Sigmoid colon (tissue), 4 donors: ENCODE measurements at regions not wholly inside any gene's neighbourhood (a gene's known extent, or its start where the extent isn't known, plus 50 kb on each side); places are given as distances from the start of the nearest gene placed in this dataset.

Experiments
- EP300 ChIP-seq, 4 donors: sonication (generic); formaldehyde crosslinking; IDR thresholded peaks; one replicate each; pipeline ENCODE4 v1.6.1; 2017; ENCODE audit warnings: antibody characterized with exemption in 4 of 4
- POLR2A ChIP-seq, 2 donors: fragments of 450-650 bp; IDR thresholded peaks; one replicate each; pipeline ENCODE4 v1.6.1; 2016; ENCODE audit warnings: antibody characterized with exemption in 2 of 2, mild to moderate bottlenecking in 2 of 2, moderate library complexity in 2 of 2
- POLR2AphosphoS5 ChIP-seq, 4 donors: sonication (generic); formaldehyde crosslinking; IDR thresholded peaks; one replicate each; pipeline ENCODE4 v1.6.1; 2017; ENCODE audit warnings: antibody characterized with exemption in 4 of 4
- TF ChIP-seq, protein P1 (sequence below), 4 experiments: fragments of 450-650 bp in 3 of 4; fragments of 200-600 bp in 1 of 4; IDR thresholded peaks; one replicate each; pipeline ENCODE4 v1.5.1; 2016 to 2019; ENCODE audit warnings: antibody characterized with exemption in 4 of 4, mild to moderate bottlenecking in 3 of 4, moderate library complexity in 2 of 4

DNA sequence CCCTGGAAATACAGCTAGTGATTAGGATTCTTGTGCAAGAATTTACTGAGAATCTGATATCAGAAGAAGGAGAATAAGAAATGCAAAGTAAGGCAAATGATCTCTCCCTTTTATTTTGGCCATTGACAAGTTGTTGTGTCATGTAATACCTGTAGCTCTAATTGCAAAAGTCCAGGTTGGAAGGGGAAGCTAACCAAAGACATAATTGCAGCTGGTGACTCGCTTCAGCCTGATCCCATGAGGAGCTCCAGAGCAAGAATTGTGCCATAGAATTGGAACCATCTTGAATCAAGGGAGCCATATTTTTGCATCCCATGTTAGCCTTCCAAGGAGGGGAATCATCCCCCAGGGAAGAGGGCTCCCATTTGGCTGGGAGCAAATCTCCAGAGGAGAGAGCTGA, 149.6 kb upstream of the MOCS2 start:
- TF ChIP-seq, protein P1, sequence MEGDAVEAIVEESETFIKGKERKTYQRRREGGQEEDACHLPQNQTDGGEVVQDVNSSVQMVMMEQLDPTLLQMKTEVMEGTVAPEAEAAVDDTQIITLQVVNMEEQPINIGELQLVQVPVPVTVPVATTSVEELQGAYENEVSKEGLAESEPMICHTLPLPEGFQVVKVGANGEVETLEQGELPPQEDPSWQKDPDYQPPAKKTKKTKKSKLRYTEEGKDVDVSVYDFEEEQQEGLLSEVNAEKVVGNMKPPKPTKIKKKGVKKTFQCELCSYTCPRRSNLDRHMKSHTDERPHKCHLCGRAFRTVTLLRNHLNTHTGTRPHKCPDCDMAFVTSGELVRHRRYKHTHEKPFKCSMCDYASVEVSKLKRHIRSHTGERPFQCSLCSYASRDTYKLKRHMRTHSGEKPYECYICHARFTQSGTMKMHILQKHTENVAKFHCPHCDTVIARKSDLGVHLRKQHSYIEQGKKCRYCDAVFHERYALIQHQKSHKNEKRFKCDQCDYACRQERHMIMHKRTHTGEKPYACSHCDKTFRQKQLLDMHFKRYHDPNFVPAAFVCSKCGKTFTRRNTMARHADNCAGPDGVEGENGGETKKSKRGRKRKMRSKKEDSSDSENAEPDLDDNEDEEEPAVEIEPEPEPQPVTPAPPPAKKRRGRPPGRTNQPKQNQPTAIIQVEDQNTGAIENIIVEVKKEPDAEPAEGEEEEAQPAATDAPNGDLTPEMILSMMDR (IDR thresholded peaks at IDR 0.05) = no peak
- no peak for TF ChIP-seq POLR2A (IDR thresholded peaks at IDR 0.05)
- no peak for TF ChIP-seq EP300 (IDR thresholded peaks at IDR 0.05)
- TF ChIP-seq POLR2AphosphoS5 (IDR thresholded peaks at IDR 0.05) = no peak
